Mesothelial cell of epicardium (in vitro differentiated cells): ENCODE measurements at regions not wholly inside any gene's neighbourhood (a gene's known extent, or its start where the extent isn't known, plus 50 kb on each side); places are given as distances from the start of the nearest gene placed in this dataset.

Source experiments
- DNase-seq, 2 experiments: peaks; one replicate each; pipeline ENCODE4 v3.0.0; 2021; ENCODE audit warnings: low spot score in 2 of 2; ENCODE audit not compliant: unreplicated experiment in 2 of 2
- H3K27ac Mint-ChIP-seq: 2 replicates; pipeline ENCODE4 v1.8.0; 2021; ENCODE audit warnings: mixed read lengths
- H3K27me3 Mint-ChIP-seq: 2 replicates; pipeline ENCODE4 v1.8.0; 2021; ENCODE audit warnings: low read depth, mixed read lengths
- H3K36me3 Mint-ChIP-seq: 2 replicates; pipeline ENCODE4 v1.8.0; 2021; ENCODE audit warnings: mixed read lengths
- H3K4me1 Mint-ChIP-seq: 2 replicates; pipeline ENCODE4 v1.8.0; 2021; ENCODE audit warnings: mixed read lengths
- H3K4me3 Mint-ChIP-seq: 2 replicates; pipeline ENCODE4 v1.8.0; 2021; ENCODE audit warnings: mild to moderate bottlenecking, moderate library complexity, mixed read lengths
- H3K9me3 Mint-ChIP-seq: 2 replicates; pipeline ENCODE4 v1.8.0; 2021; ENCODE audit warnings: mixed read lengths
- TF ChIP-seq, protein P1 (sequence below): fragments of 200-600 bp; sonication (generic); IDR thresholded peaks from one replicate; pipeline ENCODE4 v1.5.0; 2021; ENCODE audit warnings: antibody characterized with exemption; ENCODE audit not compliant: unreplicated experiment

DNA sequence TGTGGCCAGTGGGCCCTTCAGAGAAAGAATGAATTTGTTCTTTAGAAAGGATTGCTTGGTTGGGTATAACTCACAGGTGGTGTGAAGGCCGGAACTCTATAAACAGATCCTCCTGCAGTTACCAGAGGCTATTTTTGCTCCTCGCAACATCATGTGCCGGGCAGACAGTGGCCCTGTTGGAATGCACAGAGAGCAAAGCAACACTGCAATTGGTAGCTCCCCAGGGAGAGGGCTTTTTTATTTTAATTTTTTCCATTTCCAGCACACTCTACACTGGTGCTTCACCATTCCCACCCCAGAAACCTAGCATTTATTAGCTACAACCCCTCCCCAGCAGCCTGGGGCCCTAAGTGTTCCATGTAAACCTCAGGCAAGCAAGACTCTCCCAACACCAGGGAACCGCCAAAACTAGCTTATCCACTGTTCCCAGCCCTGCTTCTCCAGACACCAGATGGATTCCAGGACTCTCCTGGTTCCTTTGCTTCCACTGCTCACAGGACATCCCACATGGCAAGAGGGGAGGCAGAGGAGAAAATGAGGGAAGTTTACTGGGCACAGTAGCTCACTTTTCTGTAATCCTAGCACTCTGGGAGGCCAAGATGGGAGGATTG, 75.1 kb upstream of the TMEM164 start:
- H3K27me3 Mint-ChIP-seq: no peaks in the 10 kb centered on the region
- no peak overlapping the region for H3K27ac Mint-ChIP-seq
- peaks cover 3% of the 10 kb centered on the region for H3K9me3 Mint-ChIP-seq
- H3K4me1 Mint-ChIP-seq: no peaks in the 10 kb centered on the region
- no peaks in the 10 kb centered on the region for H3K36me3 Mint-ChIP-seq
- TF ChIP-seq, protein P1, sequence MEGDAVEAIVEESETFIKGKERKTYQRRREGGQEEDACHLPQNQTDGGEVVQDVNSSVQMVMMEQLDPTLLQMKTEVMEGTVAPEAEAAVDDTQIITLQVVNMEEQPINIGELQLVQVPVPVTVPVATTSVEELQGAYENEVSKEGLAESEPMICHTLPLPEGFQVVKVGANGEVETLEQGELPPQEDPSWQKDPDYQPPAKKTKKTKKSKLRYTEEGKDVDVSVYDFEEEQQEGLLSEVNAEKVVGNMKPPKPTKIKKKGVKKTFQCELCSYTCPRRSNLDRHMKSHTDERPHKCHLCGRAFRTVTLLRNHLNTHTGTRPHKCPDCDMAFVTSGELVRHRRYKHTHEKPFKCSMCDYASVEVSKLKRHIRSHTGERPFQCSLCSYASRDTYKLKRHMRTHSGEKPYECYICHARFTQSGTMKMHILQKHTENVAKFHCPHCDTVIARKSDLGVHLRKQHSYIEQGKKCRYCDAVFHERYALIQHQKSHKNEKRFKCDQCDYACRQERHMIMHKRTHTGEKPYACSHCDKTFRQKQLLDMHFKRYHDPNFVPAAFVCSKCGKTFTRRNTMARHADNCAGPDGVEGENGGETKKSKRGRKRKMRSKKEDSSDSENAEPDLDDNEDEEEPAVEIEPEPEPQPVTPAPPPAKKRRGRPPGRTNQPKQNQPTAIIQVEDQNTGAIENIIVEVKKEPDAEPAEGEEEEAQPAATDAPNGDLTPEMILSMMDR: no peak
- no peak overlapping the region for H3K4me3 Mint-ChIP-seq
- DNase-seq: no peak

GRCh38 chrX:109928596-109929335, 74.1 kb upstream of the TMEM164 start:
- TF ChIP-seq, protein P1: no peak
- Mint-ChIP-seq H3K4me1 (peaks cover under 1% of the 10 kb centered on the region), H3K27ac (no peak overlapping the region), H3K9me3 (peaks cover 3% of the 10 kb centered on the region), H3K4me3 (no peak overlapping the region), H3K36me3 (no peaks in the 10 kb centered on the region), H3K27me3 (no peaks in the 10 kb centered on the region)
- no peak for DNase-seq

DNA sequence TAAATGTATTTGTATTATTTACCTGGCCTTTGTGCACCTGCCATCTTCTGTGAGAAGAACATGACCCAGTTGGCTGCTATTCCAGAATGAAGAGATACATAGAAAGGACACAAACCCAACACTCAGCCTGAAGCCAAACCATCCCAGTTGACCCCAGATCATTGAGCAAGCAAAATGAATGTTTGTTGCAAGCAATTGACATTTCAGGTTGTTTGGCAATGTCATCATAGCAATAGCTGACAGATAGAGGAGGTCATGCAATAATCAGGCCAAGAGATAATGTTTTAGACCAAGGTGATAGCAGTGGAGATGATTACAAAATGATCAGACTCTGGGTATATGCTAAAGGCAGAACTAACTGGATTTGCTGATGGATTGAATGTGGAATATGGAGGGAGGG, 71.2 kb upstream of the TMEM164 start:
- DNase-seq: no peak
- Mint-ChIP-seq H3K27ac (no peak overlapping the region), H3K4me3 (no peak overlapping the region), H3K27me3 (no peaks in the 10 kb centered on the region), H3K4me1 (peaks cover 9% of the 10 kb centered on the region), H3K36me3 (no peaks in the 10 kb centered on the region), H3K9me3 (peaks cover 3% of the 10 kb centered on the region)
- TF ChIP-seq, protein P1: no peak

- Mint-ChIP-seq H3K27me3 (no peaks in the 10 kb centered on the region), H3K4me3 (no peak overlapping the region), H3K36me3 (no peaks in the 10 kb centered on the region), H3K9me3 (peaks cover 3% of the 10 kb centered on the region), H3K27ac (peak overlapping the region; percentile 45), H3K4me1 (peaks cover 9% of the 10 kb centered on the region)
- TF ChIP-seq, protein P1: no peak
- no peak for DNase-seq
Measured at GRCh38 chrX:109934434-109934833, 68.5 kb upstream of the TMEM164 start.

DNA sequence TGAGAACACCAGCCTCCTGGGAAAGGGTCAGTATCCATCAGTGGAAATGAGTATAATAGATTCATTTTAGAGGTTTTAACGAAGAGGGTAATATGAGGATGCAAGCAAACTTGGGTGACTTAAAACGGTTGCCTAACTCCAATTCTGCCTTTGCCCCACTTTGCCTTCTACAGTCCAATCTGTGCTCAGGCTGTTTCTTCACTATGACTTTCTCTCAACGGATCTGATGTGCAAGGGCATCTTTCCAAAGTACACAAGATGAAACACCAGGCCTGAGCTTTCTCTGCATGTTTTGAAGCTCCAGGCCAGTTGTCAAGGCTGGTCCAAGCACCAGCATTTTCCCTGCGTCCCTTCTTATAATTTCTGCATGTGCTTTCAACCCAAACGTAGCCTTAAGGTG, 68.0 kb upstream of the TMEM164 start:
- no peak for DNase-seq
- Mint-ChIP-seq H3K27me3 (no peaks in the 10 kb centered on the region), H3K4me3 (no peak overlapping the region), H3K4me1 (peaks cover 9% of the 10 kb centered on the region), H3K36me3 (no peaks in the 10 kb centered on the region), H3K9me3 (peaks cover 3% of the 10 kb centered on the region), H3K27ac (no peak overlapping the region)
- TF ChIP-seq, protein P1: no peak
